HEK293T (cell line): ENCODE measurements at regions not wholly inside any gene's neighbourhood (a gene's known extent, or its start where the extent isn't known, plus 50 kb on each side); places are given as distances from the start of the nearest gene placed in this dataset.

Experiments
- ELF4 ChIP-seq: fragments of 450-650 bp; IDR thresholded peaks from 2 replicates; pipeline ENCODE4 v1.6.1; 2017; ENCODE audit warnings: antibody characterized with exemption
- FOXK2 ChIP-seq: fragments of 450-650 bp; IDR thresholded peaks from 2 replicates; pipeline ENCODE4 v1.6.1; 2016; ENCODE audit warnings: mild to moderate bottlenecking
- FOXM1 ChIP-seq: fragments of 450-650 bp; IDR thresholded peaks from 2 replicates; pipeline ENCODE4 v1.6.1; 2017; ENCODE audit warnings: mild to moderate bottlenecking, borderline replicate concordance
- HDGF ChIP-seq: fragments of 450-650 bp; IDR thresholded peaks from 2 replicates; pipeline ENCODE4 v1.6.1; 2017; ENCODE audit warnings: antibody characterized with exemption, borderline replicate concordance
- L3MBTL2 ChIP-seq: fragments of 450-650 bp; conservative IDR thresholded peaks from 2 replicates; pipeline ENCODE4 v1.6.1; 2016; ENCODE audit warnings: mild to moderate bottlenecking
- PKNOX1 ChIP-seq: fragments of 450-650 bp; IDR thresholded peaks from 2 replicates; pipeline ENCODE4 v1.6.1; 2016
- SP1 ChIP-seq: fragments of 450-650 bp; IDR thresholded peaks from 2 replicates; pipeline ENCODE4 v1.6.1; 2017
- TARDBP ChIP-seq: fragments of 450-650 bp; IDR thresholded peaks from 2 replicates; pipeline ENCODE4 v1.6.1; 2016

DNA sequence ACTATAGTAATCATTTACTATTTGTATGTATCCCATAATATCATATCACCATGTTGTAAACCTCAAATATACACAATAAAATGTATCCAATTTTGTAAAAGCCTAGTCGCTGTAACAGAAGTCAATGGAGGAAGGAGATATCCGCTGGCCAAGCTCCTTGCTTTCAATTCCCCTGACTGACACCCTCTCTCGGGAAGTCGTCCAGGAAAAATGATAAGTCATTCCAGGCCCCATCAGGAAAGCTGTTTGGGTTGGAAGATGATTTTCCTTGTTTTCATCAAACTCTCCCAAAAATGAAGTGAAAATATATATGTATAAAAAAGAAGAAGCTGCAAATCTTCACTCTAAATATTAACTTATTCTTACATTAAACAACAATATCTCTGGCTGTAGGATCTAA lies 52.2 kb upstream of the GABRB2 start:
- TF ChIP-seq ELF4 (no peak), TARDBP (no peak), SP1 (no peak), PKNOX1 (no peak), L3MBTL2 (no peak), HDGF (no peak), FOXK2 (no peak), FOXM1 (no peak)
